ENCODE measurements at regions not wholly inside any gene's neighbourhood (a gene's known extent, or its start where the extent isn't known, plus 50 kb on each side); places are given as distances from the start of the nearest gene placed in this dataset.

GRCh38 chr18:57249179-57249578, 102.3 kb downstream of the BOD1L2 start:
- no peak for DNase-seq

GRCh38 chr18:57249883-57250282, 102.5 kb upstream of the ST8SIA3 start:
- no peak for DNase-seq

DNA sequence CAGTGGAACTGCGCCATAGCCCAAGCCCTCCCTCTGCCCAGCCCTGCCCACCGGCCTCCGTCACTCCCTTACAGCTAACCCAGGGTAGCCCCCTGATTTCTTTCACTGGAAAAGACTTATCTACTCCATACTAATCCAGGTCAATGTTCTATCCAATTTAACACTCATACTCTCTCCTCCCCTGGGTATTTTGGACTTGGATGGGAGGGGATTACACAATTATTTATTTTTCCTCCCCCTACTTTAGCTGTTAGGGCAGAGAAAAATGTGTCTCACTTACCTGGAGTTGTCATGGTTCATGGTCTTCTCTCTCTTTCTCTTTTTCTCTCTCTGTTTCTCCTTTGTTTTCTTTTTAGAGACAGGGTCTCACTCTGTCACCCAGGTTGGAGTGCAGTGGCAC, 100.6 kb upstream of the ST8SIA3 start:
- DNase-seq, result no peak

DNA sequence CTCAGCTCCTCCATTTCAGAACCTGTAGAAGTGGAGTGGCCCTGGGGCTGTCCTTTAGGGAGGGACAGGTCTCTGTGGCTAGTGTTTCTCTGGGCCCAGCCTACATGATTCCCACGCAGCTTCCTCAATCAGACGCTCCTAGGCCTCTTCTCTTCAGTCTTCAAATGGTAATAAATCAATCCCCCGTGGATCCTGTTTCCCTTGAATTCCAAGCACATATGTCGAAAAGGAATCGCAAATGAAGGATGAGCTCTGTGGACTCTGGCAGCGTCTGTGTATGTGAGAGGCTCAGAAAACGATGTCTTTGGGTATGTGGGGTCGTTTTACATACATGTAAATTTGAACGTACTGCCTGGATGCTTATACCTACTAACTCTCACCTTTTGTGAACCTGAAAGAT, 98.5 kb upstream of the ST8SIA3 start:
- no peak for DNase-seq

DNA sequence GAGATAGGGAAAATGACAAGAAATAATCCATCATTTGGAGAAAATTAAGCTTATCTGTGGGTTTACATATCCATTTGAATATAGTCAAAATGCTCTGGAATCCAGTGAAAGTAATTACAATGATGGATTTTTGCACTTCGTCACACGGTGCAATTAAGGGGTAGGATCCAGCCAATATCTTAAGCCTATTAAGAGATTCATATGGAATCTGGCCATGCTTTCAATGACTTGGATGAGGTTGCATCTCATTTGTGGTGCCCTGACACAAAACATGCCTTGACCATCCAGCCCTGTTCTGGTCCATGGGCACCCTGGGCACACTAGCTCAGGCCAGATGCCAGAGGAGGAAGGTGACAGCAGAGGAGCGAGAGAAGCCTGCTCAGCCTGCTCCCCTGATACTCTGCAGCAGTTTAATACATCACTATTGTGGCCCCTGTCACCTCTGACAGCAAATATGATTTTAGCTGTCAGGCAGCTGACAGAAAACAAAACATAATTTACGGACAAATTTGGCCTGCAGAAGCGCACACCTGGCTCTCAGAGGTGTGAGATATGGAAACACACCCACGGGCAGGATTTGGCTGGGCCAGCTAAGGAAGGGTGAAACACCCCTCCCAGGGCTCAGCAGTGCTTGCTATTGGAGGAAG, 94.1 kb upstream of the ST8SIA3 start:
- no peak for DNase-seq

GRCh38 chr18:57267368-57267925, 84.9 kb upstream of the ST8SIA3 start:
- no peak for DNase-seq

DNA sequence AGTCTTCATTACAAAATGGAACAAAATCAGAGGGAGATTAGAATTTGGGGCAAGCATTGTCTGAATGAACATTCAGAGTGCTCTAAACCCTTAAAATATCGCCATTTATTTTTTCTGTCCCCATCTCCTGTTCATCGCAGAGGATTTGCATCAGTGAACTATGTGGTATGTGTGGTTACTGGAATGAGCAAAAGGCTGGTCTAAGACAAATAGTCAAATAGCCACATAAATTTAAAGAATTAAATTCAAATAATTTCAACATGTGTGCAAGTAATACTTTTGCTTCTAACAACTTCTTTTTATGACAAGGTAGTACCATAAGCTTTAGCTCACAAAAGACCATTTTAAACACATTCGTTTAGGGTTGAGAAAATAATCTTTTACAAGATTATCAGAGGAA, 82.6 kb upstream of the ST8SIA3 start:
- DNase-seq, result no peak

GRCh38 chr18:57270156-57270555, 82.2 kb upstream of the ST8SIA3 start:
- DNase-seq, result no peak

DNA sequence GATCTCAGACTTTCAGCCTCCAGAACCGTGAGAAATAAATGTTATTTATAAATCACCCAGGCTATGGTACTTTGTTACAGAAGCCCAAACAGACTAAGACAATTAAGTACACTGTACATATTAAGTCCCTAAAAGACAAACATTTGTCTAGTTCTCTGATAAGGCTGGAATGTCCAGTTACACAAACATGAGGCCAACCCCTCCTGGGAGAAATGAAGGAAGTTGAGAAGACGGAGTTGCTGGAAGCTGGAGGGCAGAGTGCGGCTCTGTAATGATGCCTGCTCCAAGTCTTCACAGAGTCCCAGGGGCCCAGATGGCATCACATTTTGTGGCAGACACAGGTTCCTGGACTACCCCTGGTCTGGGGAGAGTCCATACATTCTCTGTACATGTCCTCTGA, 79.2 kb upstream of the ST8SIA3 start:
- DNase-seq, result no peak

DNA sequence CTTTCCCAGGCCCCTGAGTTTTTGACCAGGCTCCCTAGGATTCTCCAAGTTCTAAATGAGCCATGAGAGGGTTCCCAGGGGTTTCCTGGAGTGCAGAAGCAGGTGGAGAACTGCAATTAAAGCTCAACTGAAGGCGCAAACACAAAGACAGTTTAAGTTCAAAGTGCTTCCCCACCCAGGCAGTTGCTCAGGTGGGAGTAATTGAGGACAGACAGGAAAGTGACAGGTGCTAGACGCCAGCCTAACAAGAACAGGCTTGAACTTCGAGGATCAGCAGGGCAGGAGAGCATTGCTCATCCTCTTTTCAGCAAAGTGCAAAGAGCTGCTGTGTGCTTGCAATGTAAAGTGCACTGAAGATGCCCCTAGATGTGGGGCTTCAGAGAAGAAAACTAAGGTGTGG, 77.2 kb upstream of the ST8SIA3 start:
- DNase-seq, result no peak

DNA sequence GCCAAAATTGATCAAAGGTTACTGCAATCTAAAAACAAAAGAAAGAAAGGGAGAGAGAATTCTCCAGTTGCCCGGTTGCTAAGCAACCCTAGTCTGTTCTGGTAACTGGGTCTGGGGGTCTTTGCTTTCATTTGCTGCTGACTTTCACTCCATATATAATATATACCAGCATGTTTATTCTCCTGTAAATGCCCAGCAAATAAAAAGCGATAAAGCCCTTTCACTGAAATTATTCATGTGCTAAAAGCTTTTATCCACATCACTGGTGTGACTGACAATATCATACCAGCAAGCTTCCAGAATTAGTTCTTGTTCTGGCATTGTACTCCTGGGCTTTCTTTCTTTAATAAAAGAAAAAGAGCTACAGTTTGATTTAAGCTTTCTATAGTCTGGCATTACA, 75.5 kb upstream of the ST8SIA3 start:
- no peak for DNase-seq

- no peak for DNase-seq
Observed at GRCh38 chr18:57278933-57279332, 73.4 kb upstream of the ST8SIA3 start.

- no peak for DNase-seq
Observed at GRCh38 chr18:57281519-57281918, 70.8 kb upstream of the ST8SIA3 start.

DNA sequence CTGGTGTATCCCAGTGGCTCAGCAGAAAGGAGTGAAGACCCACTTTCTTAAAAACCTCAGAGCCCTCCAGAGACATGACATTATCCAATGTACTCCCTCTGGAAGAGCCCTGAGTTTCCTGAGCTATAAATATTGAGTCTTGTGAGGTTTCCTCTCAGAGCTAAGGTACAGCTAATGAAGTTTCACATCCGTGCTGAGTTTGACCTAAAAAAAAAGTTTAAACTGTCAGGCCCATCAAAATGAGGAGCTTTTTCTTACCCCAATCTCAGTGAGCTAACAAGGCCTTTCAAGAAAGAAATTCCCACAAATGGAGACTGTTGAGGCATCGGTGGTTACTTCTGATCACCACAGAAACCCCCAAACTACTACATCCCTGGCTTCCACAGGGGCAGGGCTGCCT, 65.4 kb upstream of the ST8SIA3 start:
- no peak for DNase-seq

- DNase-seq, result no peak
Observed at GRCh38 chr18:57287766-57288165, 64.6 kb upstream of the ST8SIA3 start.

DNA sequence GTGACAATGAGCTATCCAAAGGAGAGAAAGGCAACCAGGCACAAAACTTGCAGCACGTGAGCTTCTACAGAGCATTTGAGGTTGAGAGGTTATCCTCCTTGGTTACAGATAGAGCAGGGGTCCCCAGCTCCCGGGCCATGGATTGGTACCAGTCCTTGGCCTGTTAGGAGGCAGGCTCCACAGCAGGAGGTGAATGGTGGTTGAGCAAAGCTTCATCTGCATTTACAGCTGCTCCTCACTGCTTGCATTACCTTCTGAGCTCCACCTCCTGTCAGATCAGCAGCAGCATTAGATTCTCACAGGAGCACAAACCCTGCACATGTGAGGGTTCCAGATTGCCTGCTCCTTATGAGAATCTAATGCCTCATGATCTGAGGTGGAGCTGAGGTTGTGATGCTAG, 57.8 kb upstream of the ST8SIA3 start:
- no peak for DNase-seq

DNA sequence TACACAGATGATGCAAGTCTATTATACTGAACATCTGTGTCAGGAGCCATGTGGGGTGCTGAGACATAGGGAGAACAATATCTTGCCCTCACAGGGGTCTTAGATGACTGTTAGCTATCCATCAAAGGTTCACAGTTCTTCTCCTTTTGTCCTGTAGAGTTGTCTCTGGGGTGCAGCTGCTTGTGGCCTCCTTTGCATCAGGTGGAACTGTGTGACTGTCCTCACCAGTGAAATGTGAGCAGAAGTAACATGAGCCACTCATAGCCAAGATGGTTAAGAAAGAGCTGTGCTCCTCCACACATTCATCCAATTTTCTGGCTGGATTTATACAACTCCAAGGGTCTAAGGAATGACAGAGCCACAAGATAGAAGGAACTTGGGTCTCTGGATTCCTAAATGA, 56.0 kb upstream of the ST8SIA3 start:
- DNase-seq, result no peak

DNA sequence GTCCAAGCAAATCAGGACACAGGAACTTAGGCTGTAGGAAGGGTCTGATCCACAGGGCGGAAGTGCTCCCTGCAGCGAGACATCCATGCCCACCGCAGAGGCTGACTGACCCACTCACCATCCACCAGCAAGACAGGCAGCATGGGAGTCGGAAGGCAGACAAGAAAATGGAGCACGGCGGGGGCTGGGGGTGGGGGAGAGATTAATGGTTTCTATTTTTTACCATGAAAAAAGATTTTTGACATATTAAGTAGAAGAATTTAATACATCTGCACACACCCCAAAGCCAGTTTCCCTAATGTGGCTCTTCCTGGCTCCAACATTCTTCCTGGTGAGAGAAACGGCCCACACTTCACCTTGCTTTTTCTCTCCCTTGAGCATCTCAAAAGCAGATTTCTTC, 55.1 kb upstream of the ST8SIA3 start:
- no peak for DNase-seq

DNA sequence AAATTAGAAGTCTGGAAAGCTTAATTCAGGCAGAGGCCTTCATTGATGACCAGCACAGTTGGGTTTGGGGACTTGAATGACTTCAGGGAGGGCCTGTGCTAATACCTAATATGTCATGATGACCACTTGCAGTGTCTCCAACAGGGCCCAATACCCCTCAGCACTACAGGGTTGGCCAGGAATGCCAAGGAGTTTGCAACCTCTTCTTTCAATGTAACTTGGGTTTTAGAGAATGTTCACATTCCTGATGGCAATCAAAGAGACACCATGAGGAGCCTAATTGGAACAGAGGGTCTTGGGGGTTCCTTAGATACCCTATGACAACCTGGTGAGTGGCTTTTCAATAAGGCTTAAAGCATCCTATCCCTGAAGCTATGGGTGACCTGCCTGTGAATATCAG, 52.4 kb upstream of the ST8SIA3 start:
- DNase-seq, result no peak

GRCh38 chr18:57301573-57302559, 50.5 kb upstream of the ST8SIA3 start:
- DNase-seq, result no peak
